Epidermal melanocyte (primary cell): ENCODE measurements at regions not wholly inside any gene's neighbourhood (a gene's known extent, or its start where the extent isn't known, plus 50 kb on each side); places are given as distances from the start of the nearest gene placed in this dataset.

Experiments
- DNase-seq: peaks from one replicate; pipeline ENCODE4 v3.0.0; 2011; ENCODE audit warnings: low spot score; ENCODE audit not compliant: insufficient read length

- no peak for DNase-seq
Measured at GRCh38 chr11:115678942-115679341, 174.7 kb upstream of the CADM1 start.

DNA sequence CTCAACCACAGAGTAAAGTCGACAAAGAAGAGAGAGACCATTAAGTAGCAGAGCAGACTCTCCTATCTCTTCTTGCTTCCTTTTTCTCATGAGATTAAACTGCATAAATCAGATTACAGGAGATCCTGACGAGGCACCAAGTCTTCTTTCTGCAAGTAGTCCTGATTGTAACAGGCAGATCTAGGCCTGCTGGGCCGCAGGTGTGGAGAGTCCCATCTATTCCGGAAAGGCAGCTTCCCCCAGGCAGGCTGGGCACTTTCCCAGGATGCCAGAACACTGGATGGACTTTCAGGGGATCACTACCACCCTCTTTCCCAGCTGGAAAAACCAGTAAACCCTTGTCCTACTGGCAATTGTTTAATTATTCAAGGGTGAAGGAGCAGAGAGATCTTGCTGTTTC, 173.0 kb upstream of the CADM1 start:
- DNase-seq: no peak

DNA sequence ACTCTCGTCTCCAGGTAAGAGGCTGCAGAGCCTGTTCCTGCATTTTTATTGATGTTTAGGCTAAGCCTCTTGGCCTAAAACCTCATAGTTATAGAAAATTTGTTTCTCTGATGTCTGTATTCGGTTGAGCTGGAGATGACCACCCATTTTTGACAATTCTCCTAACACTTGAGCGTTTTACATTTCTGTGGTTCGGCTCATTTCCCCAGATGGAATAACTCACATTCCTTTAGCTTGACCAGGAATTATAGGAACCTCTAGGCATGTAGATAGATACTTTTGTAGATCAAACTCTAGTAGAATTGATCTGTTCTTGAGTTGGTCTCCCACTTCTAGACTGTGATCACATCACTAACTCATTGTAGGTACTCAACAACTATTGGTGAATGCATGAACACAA, 172.6 kb upstream of the CADM1 start:
- no peak for DNase-seq

- no peak for DNase-seq
Measured at GRCh38 chr11:115676206-115676605, 172.0 kb upstream of the CADM1 start.

DNA sequence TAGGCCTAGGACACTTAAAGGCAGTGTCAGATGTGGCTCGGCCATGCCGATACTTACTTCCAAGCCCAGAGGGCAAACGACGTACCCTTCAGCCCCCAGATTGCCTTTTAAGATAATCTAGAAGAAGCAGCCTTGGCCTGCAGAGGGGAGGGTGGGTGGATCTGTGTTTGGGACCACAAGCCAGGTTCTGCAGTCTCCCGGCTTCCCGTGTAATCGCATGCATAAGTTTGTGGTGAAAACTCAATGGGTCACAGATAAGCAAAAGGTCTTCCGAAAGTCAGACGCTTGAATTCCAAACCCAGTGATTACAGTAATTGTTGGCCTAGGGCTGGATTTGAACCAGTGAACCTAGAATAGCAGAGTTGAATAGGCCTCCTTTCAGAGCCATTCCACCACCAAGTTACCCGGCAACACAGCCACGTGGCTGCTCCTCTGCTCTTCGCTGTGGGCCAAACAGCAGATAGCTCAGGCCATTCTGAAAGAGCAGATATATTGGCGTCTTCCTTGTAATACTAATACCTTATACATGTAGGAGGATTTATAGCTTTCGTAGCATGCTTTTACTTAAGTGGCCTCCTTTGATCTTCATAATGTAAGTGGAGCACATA, 170.8 kb upstream of the CADM1 start:
- no peak for DNase-seq

DNA sequence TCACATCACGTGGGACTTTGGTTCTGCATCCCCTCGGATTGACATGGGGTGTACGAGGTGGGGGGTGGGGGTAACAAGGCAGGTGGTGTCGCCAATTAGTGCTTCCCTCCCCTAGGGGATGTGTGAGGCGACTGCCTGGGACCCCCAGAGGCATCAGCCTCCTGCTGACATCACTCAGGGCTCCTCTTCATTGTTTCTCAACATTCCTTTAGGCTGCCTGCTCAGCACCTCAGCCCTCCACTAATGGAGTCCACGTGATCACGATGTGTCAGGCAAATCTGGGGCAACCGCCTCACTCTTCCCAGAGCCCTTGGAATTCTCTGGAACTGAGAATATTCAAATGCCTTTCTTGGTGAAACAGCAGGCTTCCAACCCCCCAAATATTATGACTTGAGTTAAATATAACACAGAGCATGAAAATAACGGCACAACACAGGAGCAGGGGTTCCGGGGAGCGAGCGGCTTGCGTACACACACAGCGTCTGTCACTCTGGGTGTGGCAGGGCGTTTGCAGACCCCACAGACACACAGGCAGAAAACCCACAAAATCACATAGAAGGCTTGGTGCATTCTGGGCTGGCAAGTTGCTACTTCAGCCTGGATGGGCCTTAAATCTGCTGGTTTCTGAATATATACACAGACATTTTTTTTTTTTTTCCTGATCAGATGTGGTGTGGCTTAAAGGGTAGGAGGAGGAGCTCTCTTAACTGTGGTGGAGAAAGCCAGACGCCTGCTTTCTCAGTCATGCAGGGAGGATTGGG, 170.1 kb upstream of the CADM1 start:
- DNase-seq: no peak

DNA sequence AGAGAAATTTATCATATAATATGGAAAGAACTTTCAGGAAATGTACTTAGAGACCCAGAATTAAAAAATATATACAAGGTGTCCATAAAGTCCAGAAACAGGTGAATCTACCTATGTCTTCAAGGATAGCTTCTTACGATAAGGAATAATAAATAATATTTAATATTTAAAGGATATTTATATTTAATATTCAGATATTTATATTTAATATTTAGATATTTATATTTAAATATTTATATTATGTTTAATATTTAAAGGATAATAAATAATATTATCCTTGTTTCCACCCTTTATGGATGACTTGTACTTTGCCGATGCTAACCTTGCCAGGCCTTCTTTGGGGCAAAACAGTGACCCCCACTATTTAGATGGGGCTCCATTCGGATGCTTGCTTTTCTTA, 169.5 kb upstream of the CADM1 start:
- DNase-seq: no peak

GRCh38 chr11:115672999-115673411, 168.8 kb upstream of the CADM1 start:
- DNase-seq: no peak

DNA sequence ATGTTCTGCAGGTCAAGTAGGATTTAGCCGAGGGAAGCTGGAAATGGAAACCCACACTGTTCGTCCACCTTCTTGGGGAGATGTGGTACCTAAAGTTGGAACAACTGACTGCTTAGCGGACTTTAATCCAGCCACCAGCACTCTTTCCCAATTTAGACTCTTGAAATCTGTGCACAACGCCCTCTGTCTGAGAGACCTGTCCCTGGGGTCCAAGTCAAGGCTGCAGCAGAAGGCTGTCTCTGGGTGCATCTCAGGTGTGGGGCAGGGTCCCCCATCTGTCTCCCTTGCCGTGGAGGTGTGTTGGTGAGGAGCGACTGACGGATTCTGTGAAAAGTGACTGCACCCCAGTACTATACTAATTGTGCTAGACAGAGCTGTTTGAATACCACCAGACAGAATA, 168.2 kb upstream of the CADM1 start:
- DNase-seq: no peak

GRCh38 chr11:115670538-115671205, 166.5 kb upstream of the CADM1 start:
- DNase-seq: no peak

- DNase-seq: peak; percentile 49
Measured at GRCh38 chr11:115665958-115666357, 161.7 kb upstream of the CADM1 start.

DNA sequence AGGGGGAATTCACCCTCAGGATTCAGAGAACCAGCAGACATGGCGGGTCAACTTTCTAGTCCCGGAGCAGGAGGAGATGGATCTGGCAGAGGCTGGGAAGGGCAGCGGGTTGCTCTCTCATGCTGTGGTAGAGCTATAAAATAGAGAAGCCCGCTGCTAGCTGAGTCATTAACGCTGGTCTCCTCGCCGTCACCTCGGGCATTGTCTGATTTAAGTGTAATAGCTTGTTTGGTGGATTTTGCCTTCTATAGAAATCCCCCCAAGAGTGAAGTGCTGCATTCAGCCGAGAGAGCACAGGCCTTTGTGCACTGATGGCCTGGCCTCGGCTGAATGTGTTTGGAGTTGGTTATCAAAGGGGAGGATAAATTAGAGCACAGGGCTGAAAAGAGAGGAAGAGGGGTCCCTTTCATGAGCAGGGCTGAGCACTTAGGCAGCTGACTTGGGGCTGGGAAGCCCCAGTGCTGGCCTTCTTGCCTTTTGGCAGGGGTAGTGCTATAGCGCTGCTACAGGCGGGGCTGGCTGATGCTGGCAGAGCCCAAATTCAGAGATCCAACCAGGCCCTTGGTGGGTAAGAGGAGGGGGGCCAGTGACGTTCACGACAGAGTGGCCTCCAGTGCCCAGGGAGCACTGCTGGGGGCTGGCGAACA, 161.1 kb upstream of the CADM1 start:
- no peak for DNase-seq

GRCh38 chr11:115664313-115664712, 160.1 kb upstream of the CADM1 start:
- DNase-seq: no peak

GRCh38 chr11:115663790-115664189, 159.6 kb upstream of the CADM1 start:
- no peak for DNase-seq

DNA sequence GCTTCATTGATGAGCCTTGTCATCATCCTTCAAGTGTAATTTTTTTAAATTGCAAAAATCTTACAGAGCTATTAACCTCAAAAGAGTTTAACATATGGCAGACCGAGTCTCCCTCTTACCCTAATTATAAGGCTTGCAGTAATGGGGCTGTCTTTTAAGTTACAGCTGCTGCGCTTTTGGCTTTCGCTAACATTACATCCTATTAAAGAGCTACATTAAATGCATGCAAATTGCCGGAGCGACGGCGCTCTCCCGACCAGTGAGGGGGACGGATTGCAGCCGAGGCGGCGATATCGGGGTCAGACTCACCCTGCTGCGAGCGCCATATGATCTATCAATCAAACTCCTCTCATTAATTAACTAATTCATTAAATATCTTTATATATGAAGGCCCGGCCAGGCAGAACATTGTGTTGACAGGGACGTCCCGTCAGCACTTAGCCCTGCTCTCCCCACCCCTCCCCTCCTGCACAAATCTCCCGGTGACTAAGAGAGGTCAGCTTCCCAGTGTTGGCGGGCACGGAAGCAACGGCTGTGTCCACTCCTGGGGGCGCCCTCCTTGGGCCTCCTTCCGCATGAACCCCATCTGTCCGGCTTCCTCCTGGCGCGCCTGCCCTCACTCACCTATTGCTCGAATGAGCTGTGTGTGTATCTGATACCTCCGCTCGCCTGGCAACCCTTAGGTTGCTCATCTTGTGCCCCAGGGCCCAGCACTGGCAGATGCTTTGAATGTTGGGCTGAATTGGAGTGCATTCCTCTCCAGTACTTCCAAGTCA, 156.0 kb upstream of the CADM1 start:
- no peak for DNase-seq

DNA sequence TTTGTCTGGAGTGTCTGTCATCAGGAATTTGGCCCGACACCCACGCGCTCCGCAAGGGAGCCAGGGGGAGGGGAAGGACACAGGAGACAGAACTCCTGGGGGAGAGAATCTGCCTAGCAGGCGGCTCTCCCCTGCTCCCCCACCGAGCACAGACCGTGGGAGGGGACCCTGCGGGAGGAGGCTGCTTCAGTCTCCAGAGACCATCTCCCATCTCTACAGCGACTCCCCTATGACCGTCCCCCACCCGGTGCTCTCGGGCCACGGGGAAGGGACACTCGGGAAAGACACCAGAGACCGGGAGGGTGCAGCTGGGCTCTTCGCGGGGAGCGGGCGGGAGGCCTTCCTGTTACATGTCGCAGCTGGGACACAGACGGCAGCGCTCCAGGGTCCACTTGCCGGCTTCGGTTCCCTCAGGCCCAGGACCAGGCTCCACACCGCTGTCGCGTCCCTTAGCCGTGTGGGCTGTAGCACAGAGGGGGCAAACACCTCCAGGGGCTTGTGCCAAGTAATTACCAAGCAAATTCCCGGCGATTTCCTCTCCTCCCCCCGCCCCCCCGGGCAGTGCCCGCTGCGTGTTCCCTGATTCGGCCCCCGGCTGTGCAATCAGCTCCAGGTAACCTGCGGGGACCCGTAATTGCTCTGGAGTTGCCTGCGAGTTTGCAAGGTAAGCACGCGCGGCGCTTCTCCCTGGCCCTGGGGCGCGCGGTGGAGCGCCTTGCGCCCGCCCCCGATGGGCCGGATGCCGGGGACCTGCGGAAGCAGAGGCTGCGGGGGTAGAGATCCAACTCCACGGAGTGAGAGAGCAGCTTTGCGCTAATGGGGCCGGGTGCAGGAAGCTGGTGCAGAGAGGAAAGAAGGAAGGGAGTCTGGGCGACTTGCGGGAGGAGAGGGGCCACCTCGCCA, 155.1 kb upstream of the CADM1 start:
- DNase-seq: no peak

- no peak for DNase-seq
Measured at GRCh38 chr11:115657586-115657985, 153.4 kb upstream of the CADM1 start.

DNA sequence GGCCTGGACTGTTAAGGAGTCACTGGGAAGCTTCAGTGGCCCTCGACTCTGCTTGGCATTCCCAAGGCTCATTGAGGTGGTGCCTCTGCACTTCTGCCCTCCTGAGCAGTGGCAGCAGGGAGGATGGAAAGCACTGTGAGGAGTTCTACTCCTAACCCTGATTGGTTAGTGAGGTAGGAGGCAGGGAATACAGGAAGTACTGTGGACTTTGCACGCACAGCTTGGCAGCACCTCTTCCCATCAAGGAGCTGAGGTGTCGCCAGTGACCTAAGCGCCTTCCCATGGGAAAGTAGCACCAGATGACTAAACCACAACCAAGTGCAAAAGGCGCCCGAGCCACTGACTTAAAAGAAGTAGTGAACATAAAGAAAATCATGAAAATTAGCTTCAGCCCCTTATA, 152.5 kb upstream of the CADM1 start:
- DNase-seq: no peak

GRCh38 chr11:115656041-115656440, 151.8 kb upstream of the CADM1 start:
- DNase-seq: no peak

GRCh38 chr11:115654792-115655191, 150.6 kb upstream of the CADM1 start:
- no peak for DNase-seq
